ENCODE measurements at regions not wholly inside any gene's neighbourhood (a gene's known extent, or its start where the extent isn't known, plus 50 kb on each side); places are given as distances from the start of the nearest gene placed in this dataset.

GRCh38 chr10:107443813-107444212 is 279.3 kb upstream of the SORCS1 start:
- DNase-seq: no peak

GRCh38 chr10:107443326-107443725 is 278.8 kb upstream of the SORCS1 start:
- no peak for DNase-seq

GRCh38 chr10:107442035-107442505 is 277.6 kb upstream of the SORCS1 start:
- no peak for DNase-seq

DNA sequence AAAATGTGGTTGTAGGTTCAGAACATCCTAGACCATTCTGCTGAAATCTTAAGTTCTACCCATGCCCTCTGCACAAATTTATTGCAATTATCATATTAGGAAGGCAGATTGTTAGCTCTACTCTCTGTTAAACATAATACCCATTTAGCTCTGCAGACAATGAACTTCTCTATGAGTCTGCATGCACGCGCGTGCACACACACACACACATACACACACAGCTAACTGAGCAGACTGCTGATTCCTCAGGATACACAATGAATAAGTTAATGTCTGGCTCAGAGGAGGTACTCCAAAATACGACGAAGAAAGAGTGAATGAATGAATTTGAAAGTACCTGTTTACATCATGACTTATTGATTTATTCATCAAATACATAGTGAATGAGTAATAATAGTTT is 276.2 kb upstream of the SORCS1 start:
- DNase-seq: no peak

DNA sequence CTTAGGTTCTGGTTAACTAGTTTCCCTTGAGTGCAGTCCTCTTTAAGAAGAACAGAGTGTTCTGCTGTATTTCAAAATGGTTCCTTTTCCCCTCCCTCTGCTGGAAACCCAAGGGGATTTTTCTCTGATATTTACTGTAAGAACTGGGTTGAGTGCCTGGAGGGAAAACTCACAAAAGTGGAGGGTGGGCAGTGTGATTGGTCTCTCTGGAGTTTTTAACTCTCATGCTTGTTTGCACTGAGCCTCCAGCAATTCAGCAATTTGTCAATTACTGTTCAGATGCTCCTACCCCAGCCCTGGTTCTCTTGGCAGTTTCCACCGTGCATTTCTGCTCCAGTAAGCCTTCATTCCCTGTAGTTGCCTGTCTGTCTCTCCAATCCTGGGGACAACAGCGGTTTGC is 273.4 kb upstream of the SORCS1 start:
- DNase-seq: no peak

GRCh38 chr10:107436568-107436967 is 272.1 kb upstream of the SORCS1 start:
- no peak for DNase-seq

DNA sequence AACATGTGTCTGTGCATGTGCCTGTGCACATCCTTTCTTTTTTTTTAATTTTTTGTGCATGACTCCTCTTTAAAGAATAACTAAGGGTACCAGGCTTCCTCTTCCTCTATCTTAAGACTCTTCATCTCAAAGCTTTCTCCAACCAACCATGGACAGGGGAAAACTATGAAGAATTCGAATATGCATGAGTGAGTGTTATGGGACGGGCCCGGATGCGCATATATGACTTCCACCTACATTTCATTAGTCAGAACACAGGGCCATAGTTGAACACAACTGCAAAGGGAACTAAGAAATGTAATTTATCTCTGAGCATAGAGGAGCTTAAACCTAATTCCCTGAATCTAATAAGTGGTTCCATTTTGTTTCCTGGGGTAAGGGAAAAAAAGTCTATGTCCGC is 270.3 kb upstream of the SORCS1 start:
- DNase-seq: no peak

GRCh38 chr10:107434201-107434600 is 269.7 kb upstream of the SORCS1 start:
- DNase-seq: no peak

GRCh38 chr10:107433605-107434004 is 269.1 kb upstream of the SORCS1 start:
- DNase-seq: no peak

GRCh38 chr10:107430446-107430845 is 265.9 kb upstream of the SORCS1 start:
- no peak for DNase-seq

- DNase-seq: no peak
These were observed 262.5 kb upstream of the SORCS1 start for GRCh38 chr10:107427016-107427415.

DNA sequence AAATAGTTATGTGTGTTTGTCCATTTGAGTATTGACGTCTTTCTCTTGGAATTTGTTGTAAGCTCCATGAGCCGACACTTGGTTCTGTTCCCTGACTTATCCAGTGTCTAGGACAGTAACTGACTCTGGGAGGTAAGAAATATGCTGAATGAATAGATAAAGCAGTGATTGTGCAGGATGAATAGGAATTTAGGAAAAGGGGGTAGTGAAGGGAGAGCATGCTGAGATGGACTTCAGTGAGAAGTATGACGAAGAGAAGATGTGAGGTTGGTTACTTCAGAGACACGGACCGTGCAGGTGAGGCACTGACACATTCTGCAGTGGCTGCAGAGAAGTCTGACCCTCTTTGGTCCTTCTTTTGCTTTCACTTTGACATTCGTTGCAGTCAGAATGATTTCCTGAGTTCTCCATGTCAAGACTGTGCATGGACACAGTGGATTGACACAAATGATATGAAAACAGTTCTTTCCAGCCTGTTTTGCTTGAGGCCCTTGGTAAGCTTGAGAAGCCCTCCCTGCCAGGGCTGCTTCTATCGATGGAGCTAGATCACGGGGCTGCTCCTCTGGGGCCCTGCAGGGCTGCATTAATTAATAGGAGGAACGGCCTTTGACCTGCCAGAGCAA is 261.5 kb upstream of the SORCS1 start:
- DNase-seq: no peak

GRCh38 chr10:107424628-107425027 is 260.1 kb upstream of the SORCS1 start:
- no peak for DNase-seq

DNA sequence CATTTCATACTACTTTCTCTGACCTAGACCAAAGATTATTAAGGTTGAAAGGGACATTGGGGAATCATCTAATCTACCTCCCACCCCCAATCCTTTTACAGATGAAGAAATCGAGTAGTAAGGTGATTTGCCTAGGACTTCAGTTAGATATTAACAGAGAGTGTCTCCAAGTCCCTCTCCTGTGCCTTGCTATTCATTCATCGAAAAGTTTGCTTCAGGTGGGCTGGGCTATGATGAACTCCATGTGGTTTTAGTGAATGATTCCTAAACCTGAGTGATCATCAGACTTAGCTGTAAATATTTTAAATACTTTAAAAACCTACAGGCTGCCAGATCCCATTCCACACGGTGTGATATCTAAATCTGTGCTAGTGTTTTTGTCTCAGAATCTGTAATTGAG is 259.4 kb upstream of the SORCS1 start:
- DNase-seq: no peak

DNA sequence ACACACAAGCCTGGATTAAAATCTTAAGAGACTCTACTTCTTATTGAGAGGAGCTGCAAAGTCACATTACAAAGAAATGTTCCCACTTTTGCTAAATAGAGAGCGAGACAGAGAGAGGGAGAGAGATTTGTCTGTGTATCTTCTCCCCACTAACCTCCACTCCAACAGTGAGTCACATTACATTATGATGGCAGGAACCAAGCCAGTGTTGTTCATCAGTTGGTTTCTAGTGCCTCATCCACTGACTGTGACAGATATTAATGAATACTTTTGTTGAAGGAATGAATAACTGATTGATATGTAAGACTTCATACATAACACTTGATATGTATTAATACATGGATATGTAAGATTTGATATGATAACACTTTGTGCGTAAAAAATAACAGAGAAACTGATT is 258.2 kb upstream of the SORCS1 start:
- DNase-seq: no peak

- DNase-seq: no peak
These were observed 255.7 kb upstream of the SORCS1 start for GRCh38 chr10:107420196-107420595.

DNA sequence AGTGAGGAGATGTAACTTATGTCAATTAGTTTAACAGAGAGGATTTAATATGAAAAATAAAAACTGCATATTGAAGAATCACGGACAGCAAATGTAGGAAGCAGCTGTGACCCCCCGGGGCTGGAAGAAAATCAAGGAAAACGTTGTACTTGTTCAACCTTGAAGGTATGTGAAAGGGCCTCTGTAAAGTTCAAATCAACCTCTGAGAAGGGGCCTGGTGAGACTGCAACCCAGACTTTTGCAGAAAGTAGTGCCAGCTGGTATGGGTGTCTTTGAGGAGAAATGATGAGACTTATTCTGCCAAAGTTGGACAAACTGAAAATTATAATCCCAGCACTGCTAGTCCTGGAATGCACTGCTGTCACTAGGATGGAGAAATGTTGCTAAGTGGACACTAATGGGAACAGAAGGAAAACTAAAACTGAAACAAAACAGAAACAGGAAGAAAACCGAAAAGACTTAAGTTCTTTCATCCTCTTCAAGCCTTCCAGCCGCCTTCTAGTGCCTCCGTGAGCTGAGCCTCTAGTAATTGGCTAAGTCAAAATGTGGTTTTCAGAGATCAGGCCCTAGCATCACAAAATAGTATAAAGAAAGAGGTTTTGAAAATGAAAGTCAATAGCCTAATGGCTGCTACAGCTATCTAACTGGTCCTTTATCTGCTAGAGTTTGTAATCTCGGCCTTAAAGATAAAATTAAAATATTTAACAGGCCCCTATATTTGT is 253.7 kb upstream of the SORCS1 start:
- no peak for DNase-seq

- DNase-seq: no peak
These were observed 252.9 kb upstream of the SORCS1 start for GRCh38 chr10:107417446-107417845.

GRCh38 chr10:107415446-107415845 is 250.9 kb upstream of the SORCS1 start:
- DNase-seq: no peak

GRCh38 chr10:107413971-107414370 is 249.5 kb upstream of the SORCS1 start:
- no peak for DNase-seq

GRCh38 chr10:107409522-107409921 is 245.0 kb upstream of the SORCS1 start:
- peak; percentile 7 for DNase-seq

GRCh38 chr10:107398115-107398514 is 233.6 kb upstream of the SORCS1 start:
- no peak for DNase-seq

DNA sequence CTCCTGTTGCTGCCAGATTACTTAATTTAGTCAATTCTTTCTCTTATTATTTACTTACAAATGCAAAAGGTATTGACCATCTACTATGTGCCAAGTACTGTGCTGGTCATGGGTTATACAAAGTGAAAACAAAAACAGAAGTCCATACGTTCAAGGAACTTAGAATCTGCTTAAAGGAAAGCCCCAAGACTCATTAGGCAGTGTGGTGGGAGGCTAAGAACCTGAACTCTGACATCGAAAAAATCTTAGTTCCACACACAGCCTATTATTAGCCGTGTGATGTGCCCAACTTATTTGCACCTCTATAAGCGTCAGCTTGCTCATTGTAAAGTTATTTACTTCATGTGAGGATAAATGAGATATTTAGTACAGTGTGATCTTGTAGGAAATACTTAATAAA is 227.4 kb upstream of the SORCS1 start:
- DNase-seq: no peak

- no peak for DNase-seq
These were observed 226.1 kb upstream of the SORCS1 start for GRCh38 chr10:107390563-107390962.

DNA sequence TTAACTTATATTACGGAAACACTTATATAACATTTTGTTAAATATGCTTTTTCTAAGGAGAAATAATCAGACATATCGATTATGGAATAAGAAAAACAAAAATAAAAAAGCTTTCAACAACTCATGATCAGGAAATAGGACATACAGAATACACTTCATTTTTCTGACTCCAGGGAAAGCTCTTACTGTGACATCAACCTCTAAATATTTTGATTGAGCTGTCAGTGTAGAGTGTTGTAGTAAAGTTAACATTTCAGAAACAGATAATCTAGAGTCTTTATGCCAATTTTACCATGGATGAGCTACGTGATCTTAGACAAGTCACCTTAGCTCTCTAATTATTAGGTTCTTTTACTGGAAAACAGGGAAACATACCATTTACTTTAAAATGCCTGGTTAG is 218.9 kb upstream of the SORCS1 start:
- no peak for DNase-seq
